ENCODE measurements at regions not wholly inside any gene's neighbourhood (a gene's known extent, or its start where the extent isn't known, plus 50 kb on each side); places are given as distances from the start of the nearest gene placed in this dataset.

DNA sequence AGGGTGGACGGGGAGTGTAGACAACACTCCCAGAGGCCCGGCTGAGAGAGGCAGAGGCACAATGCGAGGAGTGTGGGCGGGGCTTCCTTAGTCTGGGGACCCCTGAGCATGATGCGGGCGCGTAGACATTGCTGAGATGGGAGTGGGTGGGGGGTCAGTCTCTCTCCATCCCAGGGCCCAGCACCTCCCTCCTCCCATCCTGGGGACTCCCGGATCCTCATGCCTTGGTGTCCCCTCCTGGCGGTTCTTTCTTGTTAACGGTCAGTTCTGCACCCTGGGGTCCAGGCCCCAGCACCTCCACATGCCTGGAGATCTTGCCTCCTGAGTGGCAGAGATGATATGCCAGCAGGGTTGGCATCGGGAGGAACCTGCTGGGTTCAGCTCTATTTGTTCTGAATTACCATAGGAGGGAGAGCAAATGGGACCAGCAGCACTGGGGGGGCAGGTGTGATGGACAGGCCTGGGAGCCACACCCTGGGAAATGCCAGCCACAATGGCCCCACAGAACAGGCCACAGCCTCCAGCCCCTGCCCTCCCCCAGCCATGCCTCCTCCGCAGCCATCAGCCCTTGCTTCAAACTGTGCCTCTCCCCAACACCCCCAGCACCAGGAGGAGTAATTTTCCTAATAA is 55.7 kb downstream of the RTL6 start:
- TF ChIP-seq POLR2A (IDR thresholded peaks at IDR 0.05; ENCODE audit: low read depth, low read length) (no peak), POLR2AphosphoS5 (IDR thresholded peaks at IDR 0.05; ENCODE audit: low read depth, low read length) (no peak)

Data from GM12892 (cell line).